Suprapubic skin (tissue), 3 donors: ENCODE measurements at regions not wholly inside any gene's neighbourhood (a gene's known extent, or its start where the extent isn't known, plus 50 kb on each side); places are given as distances from the start of the nearest gene placed in this dataset.

ENCODE experiments used
- CTCF ChIP-seq, 2 donors: fragments of 200-600 bp in 1 of 2; fragments of 450-650 bp in 1 of 2; sonication (generic) in 1 of 2; IDR thresholded peaks; one replicate each; pipeline ENCODE4 v1.5.1; 2016 to 2019; ENCODE audit warnings: antibody characterized with exemption in 2 of 2, mild to moderate bottlenecking in 1 of 2, moderate library complexity in 1 of 2
- POLR2A ChIP-seq, 2 donors: fragments of 450-650 bp; IDR thresholded peaks; one replicate each; pipeline ENCODE4 v1.6.1; 2017; ENCODE audit warnings: antibody characterized with exemption in 2 of 2, mild to moderate bottlenecking in 2 of 2, moderate library complexity in 2 of 2

GRCh38 chr4:147289181-147289580, 191.7 kb upstream of the EDNRA start:
- no peak for TF ChIP-seq CTCF (IDR thresholded peaks at IDR 0.05)
- TF ChIP-seq POLR2A (IDR thresholded peaks at IDR 0.05) = no peak
